Erythroblast (primary cell): ENCODE measurements at regions not wholly inside any gene's neighbourhood (a gene's known extent, or its start where the extent isn't known, plus 50 kb on each side); places are given as distances from the start of the nearest gene placed in this dataset.
"Not testable (repeated sequence)": the region's sequence is repeated elsewhere in the genome, so short reads cannot be mapped to it uniquely, and the experiment has no call there.

Source experiments
- DNase-seq, 2 experiments: peaks; one replicate each; lab custom pipeline; 2025; lab: John Stamatoyannopoulos, UW
- GATA1 ChIP-seq: IDR thresholded peaks from 2 replicates; pipeline ENCODE4 v1.6.1; 2011; ENCODE audit warnings: low read depth, mild to moderate bottlenecking, control low read depth, low read length, moderate library complexity
- POLR2A ChIP-seq: IDR thresholded peaks from 2 replicates; pipeline ENCODE4 v1.6.1; 2011; ENCODE audit warnings: mild to moderate bottlenecking, low read length

- TF ChIP-seq GATA1 (no peak), POLR2A (no peak)
- DNase-seq: no peak
Measured at GRCh38 chr14:53384536-53384935, 231.4 kb upstream of the DDHD1 start.

GRCh38 chr14:53384073-53384472 is 230.9 kb upstream of the DDHD1 start:
- DNase-seq: no peak
- no peak for TF ChIP-seq POLR2A
- no peak for TF ChIP-seq GATA1

GRCh38 chr14:53381895-53382294 is 228.8 kb upstream of the DDHD1 start:
- TF ChIP-seq POLR2A (no peak), GATA1 (no peak)
- DNase-seq: no peak

GRCh38 chr14:53380867-53381225 is 227.7 kb upstream of the DDHD1 start:
- no peak for DNase-seq
- TF ChIP-seq POLR2A (no peak), GATA1 (no peak)

GRCh38 chr14:53380052-53380866 is 227.1 kb upstream of the DDHD1 start:
- DNase-seq: no peak

GRCh38 chr14:53378142-53378541 is 225.0 kb upstream of the DDHD1 start:
- DNase-seq: no peak
- no peak for TF ChIP-seq GATA1
- TF ChIP-seq POLR2A: no peak

More at GRCh38 chr14:53380052-53380866, 227.1 kb upstream of the DDHD1 start:
- TF ChIP-seq GATA1 (no peak), POLR2A (no peak)

GRCh38 chr14:53376064-53376463 is 222.9 kb upstream of the DDHD1 start:
- no peak for TF ChIP-seq GATA1
- no peak for TF ChIP-seq POLR2A
- no peak for DNase-seq

- no peak for TF ChIP-seq POLR2A
- DNase-seq: no peak
Measured at GRCh38 chr14:53375599-53375998, 222.5 kb upstream of the DDHD1 start.

- TF ChIP-seq POLR2A: no peak
- no peak for TF ChIP-seq GATA1
- DNase-seq: no peak
Measured at GRCh38 chr14:53368711-53369201, 215.6 kb upstream of the DDHD1 start.

- DNase-seq: no peak
- TF ChIP-seq POLR2A: no peak
- no peak for TF ChIP-seq GATA1
Measured at GRCh38 chr14:53368066-53368465, 214.9 kb upstream of the DDHD1 start.

GRCh38 chr14:53367644-53368026 is 214.5 kb upstream of the DDHD1 start:
- DNase-seq: no peak
- no peak for TF ChIP-seq GATA1
- TF ChIP-seq POLR2A: no peak

- TF ChIP-seq POLR2A (no peak), GATA1 (no peak)
- no peak for DNase-seq
Measured at GRCh38 chr14:53365486-53366130, 212.5 kb upstream of the DDHD1 start.

GRCh38 chr14:53362916-53363315 is 209.8 kb upstream of the DDHD1 start:
- DNase-seq: not testable (repeated sequence)

- TF ChIP-seq POLR2A (no peak), GATA1 (no peak)
- DNase-seq: peak in 1 of 2 experiments; percentile 12
Measured at GRCh38 chr14:53360829-53361228, 207.7 kb upstream of the DDHD1 start.

GRCh38 chr14:53358166-53358565 is 205.0 kb upstream of the DDHD1 start:
- TF ChIP-seq POLR2A (no peak), GATA1 (no peak)
- DNase-seq: no peak
